ENCODE measurements at regions not wholly inside any gene's neighbourhood (a gene's known extent, or its start where the extent isn't known, plus 50 kb on each side); places are given as distances from the start of the nearest gene placed in this dataset.

GRCh38 chr15:91605576-91605975, 247.9 kb upstream of the SLCO3A1 start:
- TF ChIP-seq CTCF (IDR thresholded peaks at IDR 0.05; ENCODE audit: low read depth, low read length) (no peak), MYC (IDR thresholded peaks at IDR 0.05; ENCODE audit: low read depth, low read length) (no peak), POLR2A (IDR thresholded peaks at IDR 0.05; ENCODE audit: extremely low read depth, insufficient read length) (no peak), MAX (IDR thresholded peaks at IDR 0.05; ENCODE audit: low read depth, low read length) (no peak)
- DNase-seq (ENCODE audit: low read depth) = no peak
- H3K4me3 ChIP-seq (ENCODE audit: low read depth, low read length) = no peak overlapping the region

- no peak for TF ChIP-seq POLR2A (IDR thresholded peaks at IDR 0.05; ENCODE audit: extremely low read depth, insufficient read length)
- no peak for TF ChIP-seq CTCF (IDR thresholded peaks at IDR 0.05; ENCODE audit: low read depth, low read length)
- TF ChIP-seq MAX (IDR thresholded peaks at IDR 0.05; ENCODE audit: low read depth, low read length) = no peak
- TF ChIP-seq MYC (IDR thresholded peaks at IDR 0.05; ENCODE audit: low read depth, low read length) = no peak
- H3K4me3 ChIP-seq (ENCODE audit: low read depth, low read length) = no peak overlapping the region
- no peak for DNase-seq (ENCODE audit: low read depth)
These were observed 244.3 kb upstream of the SLCO3A1 start for GRCh38 chr15:91609231-91609630.

GRCh38 chr15:91609966-91610365, 243.5 kb upstream of the SLCO3A1 start:
- TF ChIP-seq MAX (IDR thresholded peaks at IDR 0.05; ENCODE audit: low read depth, low read length) (no peak), CTCF (IDR thresholded peaks at IDR 0.05; ENCODE audit: low read depth, low read length) (no peak), MYC (IDR thresholded peaks at IDR 0.05; ENCODE audit: low read depth, low read length) (no peak), POLR2A (IDR thresholded peaks at IDR 0.05; ENCODE audit: extremely low read depth, insufficient read length) (no peak)
- no peak for DNase-seq (ENCODE audit: low read depth)
- no peak overlapping the region for H3K4me3 ChIP-seq (ENCODE audit: low read depth, low read length)

GRCh38 chr15:91611561-91612323, 241.8 kb upstream of the SLCO3A1 start:
- no peak for TF ChIP-seq MAX (IDR thresholded peaks at IDR 0.05; ENCODE audit: low read depth, low read length)
- no peak for TF ChIP-seq POLR2A (IDR thresholded peaks at IDR 0.05; ENCODE audit: extremely low read depth, insufficient read length)
- TF ChIP-seq CTCF (IDR thresholded peaks at IDR 0.05; ENCODE audit: low read depth, low read length) = no peak
- no peak for TF ChIP-seq MYC (IDR thresholded peaks at IDR 0.05; ENCODE audit: low read depth, low read length)
- H3K4me3 ChIP-seq (ENCODE audit: low read depth, low read length) = no peak overlapping the region
- DNase-seq (ENCODE audit: low read depth) = no peak

GRCh38 chr15:91620229-91620628, 233.3 kb upstream of the SLCO3A1 start:
- no peak for DNase-seq (ENCODE audit: low read depth)
- TF ChIP-seq MYC (IDR thresholded peaks at IDR 0.05; ENCODE audit: low read depth, low read length) (no peak), MAX (IDR thresholded peaks at IDR 0.05; ENCODE audit: low read depth, low read length) (no peak), POLR2A (IDR thresholded peaks at IDR 0.05; ENCODE audit: extremely low read depth, insufficient read length) (no peak), CTCF (IDR thresholded peaks at IDR 0.05; ENCODE audit: low read depth, low read length) (no peak)
- no peak overlapping the region for H3K4me3 ChIP-seq (ENCODE audit: low read depth, low read length)

Data from NB4 (cell line).